ENCODE measurements at regions not wholly inside any gene's neighbourhood (a gene's known extent, or its start where the extent isn't known, plus 50 kb on each side); places are given as distances from the start of the nearest gene placed in this dataset.
A peak's percentile ranks its signal among the peaks of the same experiment; 100 is the strongest.

GRCh38 chr13:110809871-110810486, 96.5 kb downstream of the ING1 start:
- Histone ChIP-seq H3K27me3 (ENCODE audit: control insufficient read depth, extremely low read depth, insufficient read depth, low read length) (peaks cover 35% of the 10 kb centered on the region), H2AFZ (ENCODE audit: control insufficient read depth, low read length) (no peak overlapping the region), H3K36me3 (ENCODE audit: control insufficient read depth in 2 of 2, extremely low read depth in 1 of 2, insufficient read depth in 2 of 2, low read length in 2 of 2) (no peaks in the 10 kb centered on the region), H3K27ac (ENCODE audit: control insufficient read depth, insufficient read depth, low read length) (no peak overlapping the region), H3K79me2 (ENCODE audit: control insufficient read depth, insufficient read depth, low read length) (no peaks in the 10 kb centered on the region), H3K9ac (ENCODE audit: control insufficient read depth, extremely low read depth, insufficient read depth, low read length) (no peak overlapping the region), H3K4me1 (ENCODE audit: control insufficient read depth, extremely low read depth, insufficient read depth, low read length) (no peaks in the 10 kb centered on the region), H3K9me1 (ENCODE audit: control insufficient read depth, extremely low read depth, insufficient read depth, low read length) (no peaks in the 10 kb centered on the region), H3K4me3 (ENCODE audit: control insufficient read depth in 2 of 3, extremely low read depth in 1 of 3, insufficient read depth in 2 of 3, low read depth in 1 of 3, low read length in 3 of 3) (no peak overlapping the region), H3K4me2 (ENCODE audit: control insufficient read depth, extremely low read depth, insufficient read depth, low read depth, low read length) (no peak overlapping the region), H4K20me1 (ENCODE audit: control insufficient read depth, extremely low read depth, insufficient read depth, low read length) (no peaks in the 10 kb centered on the region), H3K9me3 (ENCODE audit: control insufficient read depth, low read depth, low read length) (no peaks in the 10 kb centered on the region)
- TF ChIP-seq, protein P1, sequence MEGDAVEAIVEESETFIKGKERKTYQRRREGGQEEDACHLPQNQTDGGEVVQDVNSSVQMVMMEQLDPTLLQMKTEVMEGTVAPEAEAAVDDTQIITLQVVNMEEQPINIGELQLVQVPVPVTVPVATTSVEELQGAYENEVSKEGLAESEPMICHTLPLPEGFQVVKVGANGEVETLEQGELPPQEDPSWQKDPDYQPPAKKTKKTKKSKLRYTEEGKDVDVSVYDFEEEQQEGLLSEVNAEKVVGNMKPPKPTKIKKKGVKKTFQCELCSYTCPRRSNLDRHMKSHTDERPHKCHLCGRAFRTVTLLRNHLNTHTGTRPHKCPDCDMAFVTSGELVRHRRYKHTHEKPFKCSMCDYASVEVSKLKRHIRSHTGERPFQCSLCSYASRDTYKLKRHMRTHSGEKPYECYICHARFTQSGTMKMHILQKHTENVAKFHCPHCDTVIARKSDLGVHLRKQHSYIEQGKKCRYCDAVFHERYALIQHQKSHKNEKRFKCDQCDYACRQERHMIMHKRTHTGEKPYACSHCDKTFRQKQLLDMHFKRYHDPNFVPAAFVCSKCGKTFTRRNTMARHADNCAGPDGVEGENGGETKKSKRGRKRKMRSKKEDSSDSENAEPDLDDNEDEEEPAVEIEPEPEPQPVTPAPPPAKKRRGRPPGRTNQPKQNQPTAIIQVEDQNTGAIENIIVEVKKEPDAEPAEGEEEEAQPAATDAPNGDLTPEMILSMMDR (optimal IDR thresholded peaks at IDR 0.05 in 1 of 3, IDR thresholded peaks at IDR 0.05 in 1 of 3, conservative IDR thresholded peaks at IDR 0.05 in 1 of 3; ENCODE audit: extremely low read depth in 1 of 3, insufficient read depth in 2 of 3, low read length in 3 of 3), result no peak
- TF ChIP-seq EZH2 (IDR thresholded peaks at IDR 0.05; ENCODE audit: low read length), result no peak
- dilution Hi-C loops (cut with MboI; ENCODE audit: extremely low pct_ligation_motif_present, low sequenced_read_pairs), result no loop called here
- FAIRE-seq (no peak), DNase-seq (ENCODE audit: low read depth, low spot score) (no peak)

GRCh38 chr13:110811008-110811720, 97.7 kb downstream of the ING1 start:
- DNase-seq (ENCODE audit: low read depth, low spot score), result no peak
- Histone ChIP-seq H4K20me1 (ENCODE audit: control insufficient read depth, extremely low read depth, insufficient read depth, low read length) (no peaks in the 10 kb centered on the region), H3K9ac (ENCODE audit: control insufficient read depth, extremely low read depth, insufficient read depth, low read length) (no peak overlapping the region), H3K4me1 (ENCODE audit: control insufficient read depth, extremely low read depth, insufficient read depth, low read length) (no peaks in the 10 kb centered on the region), H3K4me3 (ENCODE audit: control insufficient read depth in 2 of 3, extremely low read depth in 1 of 3, insufficient read depth in 2 of 3, low read depth in 1 of 3, low read length in 3 of 3) (no peak overlapping the region), H3K79me2 (ENCODE audit: control insufficient read depth, insufficient read depth, low read length) (no peaks in the 10 kb centered on the region), H3K4me2 (ENCODE audit: control insufficient read depth, extremely low read depth, insufficient read depth, low read depth, low read length) (no peak overlapping the region), H3K9me3 (ENCODE audit: control insufficient read depth, low read depth, low read length) (no peaks in the 10 kb centered on the region), H3K27ac (ENCODE audit: control insufficient read depth, insufficient read depth, low read length) (no peak overlapping the region), H3K27me3 (ENCODE audit: control insufficient read depth, extremely low read depth, insufficient read depth, low read length) (peaks cover 35% of the 10 kb centered on the region), H2AFZ (ENCODE audit: control insufficient read depth, low read length) (no peak overlapping the region), H3K9me1 (ENCODE audit: control insufficient read depth, extremely low read depth, insufficient read depth, low read length) (no peaks in the 10 kb centered on the region), H3K36me3 (ENCODE audit: control insufficient read depth in 2 of 2, extremely low read depth in 1 of 2, insufficient read depth in 2 of 2, low read length in 2 of 2) (no peaks in the 10 kb centered on the region)
- dilution Hi-C loops (cut with MboI; ENCODE audit: extremely low pct_ligation_motif_present, low sequenced_read_pairs), result no loop called here
- TF ChIP-seq EZH2 (IDR thresholded peaks at IDR 0.05; ENCODE audit: low read length), result peak; percentile 56
- TF ChIP-seq, protein P1 (optimal IDR thresholded peaks at IDR 0.05 in 1 of 3, IDR thresholded peaks at IDR 0.05 in 1 of 3, conservative IDR thresholded peaks at IDR 0.05 in 1 of 3; ENCODE audit: extremely low read depth in 1 of 3, insufficient read depth in 2 of 3, low read length in 3 of 3), result no peak
- FAIRE-seq, result no peak
